M059J (cell line): ENCODE measurements at regions not wholly inside any gene's neighbourhood (a gene's known extent, or its start where the extent isn't known, plus 50 kb on each side); places are given as distances from the start of the nearest gene placed in this dataset.
"Not testable (repeated sequence)": the region's sequence is repeated elsewhere in the genome, so short reads cannot be mapped to it uniquely, and the experiment has no call there.

Experiments used
- DNase-seq: peaks from one replicate; pipeline ENCODE4 v3.0.0-alpha.2; 2012; ENCODE audit warnings: low read depth

- peak; percentile 8 for DNase-seq
Measured at GRCh38 chr3:158882445-158882844, 80.6 kb downstream of the MFSD1 start.

DNA sequence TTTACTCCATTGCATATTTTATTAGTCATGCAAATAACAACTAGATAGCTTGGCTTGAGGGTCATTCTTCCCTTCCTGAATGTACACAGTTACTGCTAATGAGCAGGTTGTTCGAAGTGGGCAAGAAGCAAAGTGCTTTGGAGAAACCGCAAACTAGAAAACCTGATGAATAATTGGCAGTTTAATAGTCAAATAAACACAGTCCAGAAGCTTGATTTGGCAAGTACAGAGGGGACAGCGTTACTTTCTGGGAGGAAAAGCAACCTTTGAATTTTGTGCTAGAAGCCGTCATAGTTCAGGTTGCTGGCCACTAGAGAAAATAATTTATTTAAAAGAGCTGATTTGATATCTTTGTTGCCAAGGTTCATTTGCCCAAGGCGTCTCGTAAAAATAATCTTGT is 94.9 kb downstream of the MFSD1 start:
- peak; percentile 79 for DNase-seq

GRCh38 chr3:158906749-158907148 is 104.9 kb downstream of the MFSD1 start:
- DNase-seq: no peak

- DNase-seq: no peak
Measured at GRCh38 chr3:158908187-158908734, 106.4 kb downstream of the MFSD1 start.

- DNase-seq: peak; percentile 71
Measured at GRCh38 chr3:158909870-158910269, 108.0 kb downstream of the MFSD1 start.

- DNase-seq: peak; percentile 42
Measured at GRCh38 chr3:158911586-158911985, 109.7 kb downstream of the MFSD1 start.

GRCh38 chr3:158912188-158912587 is 110.3 kb downstream of the MFSD1 start:
- DNase-seq: peak; percentile 41

DNA sequence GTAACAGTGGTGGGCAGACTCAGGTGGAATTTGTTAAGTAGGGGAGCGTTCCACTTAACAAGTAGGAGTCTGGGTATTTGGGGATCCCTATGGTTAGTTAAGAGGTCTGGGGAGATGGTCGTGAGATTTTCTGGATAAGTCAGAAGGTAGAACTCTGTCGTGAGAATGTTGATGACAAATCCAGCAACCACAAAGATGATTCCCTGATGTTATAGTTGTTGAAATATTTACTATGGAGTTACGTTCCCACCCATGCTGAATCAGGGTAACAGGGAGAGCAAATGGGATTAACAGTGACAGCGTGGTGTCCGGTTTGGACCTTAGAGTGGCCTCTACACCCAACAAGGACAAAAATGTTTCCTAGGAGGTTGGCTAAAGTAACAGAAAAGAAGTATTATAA is 110.8 kb downstream of the MFSD1 start:
- DNase-seq: peak; percentile 51

- DNase-seq: no peak
Measured at GRCh38 chr3:158916111-158916510, 114.3 kb downstream of the MFSD1 start.

GRCh38 chr3:158918008-158918407 is 116.2 kb downstream of the MFSD1 start:
- DNase-seq: peak; percentile 96

DNA sequence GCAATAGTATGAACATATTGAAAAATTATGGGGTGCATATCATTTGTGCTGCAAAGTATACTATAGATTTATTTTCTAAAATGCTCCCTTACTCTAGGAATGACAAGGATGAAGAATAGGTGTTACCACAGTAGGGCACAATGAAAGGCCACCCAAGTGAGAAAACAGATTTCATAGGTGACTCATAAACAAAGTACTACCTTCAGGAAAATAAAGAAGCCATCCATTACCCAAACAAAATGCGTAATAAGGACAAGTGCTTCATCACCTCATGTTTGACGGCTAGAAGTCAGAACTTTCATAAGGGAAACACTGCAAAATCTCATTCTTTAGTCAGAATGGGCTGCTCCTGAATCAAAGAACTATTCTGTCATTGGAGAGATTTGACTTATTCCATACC is 116.6 kb downstream of the MFSD1 start:
- peak; percentile 61 for DNase-seq

GRCh38 chr3:158920371-158920770 is 118.5 kb downstream of the MFSD1 start:
- DNase-seq: peak; percentile 61

DNA sequence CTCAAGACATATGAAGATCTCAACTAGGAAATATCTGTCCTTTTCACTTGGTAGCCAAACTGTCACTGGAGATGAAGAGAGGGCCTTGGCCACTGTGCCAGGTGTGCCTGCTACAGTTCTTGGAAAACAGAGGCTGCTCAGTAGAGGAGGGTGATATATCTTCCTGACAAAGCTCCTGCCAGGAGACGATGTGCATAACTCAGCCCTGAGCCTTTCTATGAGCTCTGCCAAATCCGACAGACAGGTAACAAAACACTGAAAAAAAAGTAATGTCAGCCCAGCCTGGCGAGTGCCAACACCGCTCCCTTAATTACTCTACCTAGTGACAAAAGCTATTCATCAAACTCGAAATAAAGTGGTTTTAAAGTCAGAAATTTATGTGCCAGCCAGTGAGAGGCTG is 123.2 kb downstream of the MFSD1 start:
- no peak for DNase-seq

DNA sequence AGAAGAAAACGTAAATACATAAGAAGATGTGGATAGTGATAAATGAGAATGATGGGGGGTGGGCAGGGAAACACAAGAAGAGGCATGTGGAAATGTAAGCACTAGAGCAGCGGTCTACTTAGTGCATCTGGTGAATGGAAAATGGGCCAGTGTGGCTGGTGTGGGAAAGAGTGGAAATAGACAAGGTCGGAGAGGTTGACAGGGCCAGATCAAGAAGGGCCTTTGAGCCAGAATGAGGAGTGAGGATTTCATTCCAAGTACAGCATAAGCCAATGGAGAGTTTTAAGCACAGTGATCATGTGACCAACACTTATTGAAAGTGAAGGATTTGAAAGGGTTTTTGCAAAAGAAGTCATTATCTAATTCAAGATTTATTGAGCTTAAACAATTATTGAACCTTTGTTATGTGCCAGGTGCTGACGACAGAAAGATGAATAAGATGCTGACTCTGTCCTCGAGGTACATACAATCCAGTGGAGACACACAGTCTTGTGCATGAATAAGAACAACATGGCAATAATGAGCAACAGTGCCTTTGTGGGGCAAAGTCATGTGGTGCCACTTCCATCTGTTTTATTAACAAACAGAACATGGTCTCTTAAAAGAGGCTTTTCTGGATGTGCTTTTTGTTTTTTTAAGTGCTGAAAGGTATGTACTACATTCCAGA is 124.1 kb downstream of the MFSD1 start:
- no peak for DNase-seq

DNA sequence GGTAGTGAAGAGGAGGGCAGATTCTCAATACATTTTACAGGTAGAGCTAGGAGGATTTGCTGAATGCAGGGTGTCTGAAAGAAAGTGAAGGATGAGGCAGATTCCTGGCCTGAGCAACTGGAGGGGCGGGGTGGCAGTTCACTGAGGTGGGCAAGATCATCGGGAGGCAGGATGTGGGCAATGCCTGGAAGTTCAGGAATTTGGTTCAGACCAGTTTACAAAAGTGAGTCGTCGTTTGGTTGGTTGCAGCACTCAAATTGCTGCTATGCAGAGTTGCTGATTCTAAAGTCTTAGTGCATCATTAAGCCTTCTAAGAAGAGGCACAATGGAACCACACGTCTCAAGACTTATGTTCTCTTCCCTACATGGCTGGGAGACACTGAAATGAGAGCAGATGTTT is 134.0 kb downstream of the MFSD1 start:
- DNase-seq: peak; percentile 83

DNA sequence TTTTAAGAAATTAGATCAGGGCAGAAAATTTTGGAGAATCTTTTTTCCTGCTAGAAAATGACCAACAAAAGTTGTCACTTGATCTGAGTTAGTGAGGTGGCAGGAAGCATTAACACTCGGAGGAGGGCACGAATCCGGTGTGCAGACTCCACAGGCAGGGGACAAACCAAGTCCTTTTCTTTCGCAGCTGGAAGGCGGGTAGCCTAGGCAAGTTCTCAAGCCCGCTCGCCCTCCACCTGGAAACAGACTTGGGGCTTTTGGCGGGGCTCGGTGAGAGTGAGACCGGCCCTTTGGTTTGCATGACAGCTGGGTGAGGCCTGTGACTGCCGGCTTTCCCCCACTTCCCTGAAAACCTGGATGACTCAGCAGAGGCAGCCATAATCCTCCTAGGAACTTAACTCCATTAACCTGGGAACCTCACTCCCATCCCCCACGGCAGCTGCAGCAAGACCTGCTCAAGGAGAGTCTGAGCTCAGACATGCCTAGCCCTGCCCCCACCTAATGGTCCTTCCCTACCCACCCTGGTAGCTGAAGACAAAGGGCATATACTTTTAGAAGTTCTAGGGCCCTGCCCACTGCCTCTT is 134.8 kb downstream of the MFSD1 start:
- DNase-seq: peak; percentile 65

DNA sequence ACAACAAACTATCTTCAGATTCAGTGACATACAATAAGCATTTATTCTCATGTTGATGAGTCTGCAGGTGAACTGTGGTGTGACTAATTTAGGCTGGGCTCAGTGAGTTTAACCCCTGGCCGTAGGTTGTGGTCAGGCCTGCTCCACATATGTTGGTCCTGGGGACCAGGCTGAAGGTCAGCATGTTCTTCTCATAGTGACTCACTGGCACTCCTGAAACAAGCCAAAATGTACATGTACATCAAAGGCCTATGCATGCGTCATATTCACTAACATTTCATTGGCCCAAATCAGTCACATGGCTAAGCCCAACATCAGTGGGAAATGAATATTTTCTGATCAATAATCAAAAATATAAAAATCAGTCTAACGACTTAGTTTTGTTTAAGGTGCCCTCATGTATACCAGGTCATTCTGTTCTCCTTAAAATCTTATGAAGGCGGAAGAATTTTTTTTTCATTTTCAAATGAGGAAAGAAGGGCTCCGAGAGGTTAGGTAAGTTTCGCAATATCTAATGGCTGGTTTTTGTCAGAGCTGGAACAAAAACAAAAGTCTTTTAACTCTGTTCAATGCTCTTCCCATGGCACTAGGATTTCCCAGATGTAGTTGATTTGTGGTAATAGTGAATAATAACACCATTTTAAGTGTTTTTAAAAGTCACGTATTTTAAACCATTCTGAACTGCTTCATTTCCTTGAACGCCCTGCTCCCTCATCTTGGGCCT is 148.5 kb downstream of the MFSD1 start:
- peak; percentile 12 for DNase-seq

DNA sequence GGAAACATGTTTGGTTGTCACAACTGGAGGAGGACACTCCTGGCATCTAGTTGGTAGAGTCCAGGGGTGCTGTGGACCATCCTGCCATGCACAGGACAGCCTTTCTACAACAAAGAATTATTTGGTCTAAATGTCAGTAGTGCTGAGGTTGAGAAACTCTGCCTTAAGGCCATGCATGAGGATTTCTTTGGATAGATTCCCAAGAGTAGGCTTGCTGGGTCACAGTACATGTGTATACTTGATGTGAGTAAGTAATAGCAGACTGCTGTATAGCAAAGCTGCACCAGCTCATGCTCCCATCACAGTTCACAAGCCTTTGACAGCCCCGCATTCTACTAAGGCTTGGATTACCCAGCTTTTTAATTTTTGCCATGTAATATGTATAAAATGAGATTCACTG is 151.3 kb downstream of the MFSD1 start:
- no peak for DNase-seq

- DNase-seq: no peak
Measured at GRCh38 chr3:158954420-158954819, 152.6 kb downstream of the MFSD1 start.

DNA sequence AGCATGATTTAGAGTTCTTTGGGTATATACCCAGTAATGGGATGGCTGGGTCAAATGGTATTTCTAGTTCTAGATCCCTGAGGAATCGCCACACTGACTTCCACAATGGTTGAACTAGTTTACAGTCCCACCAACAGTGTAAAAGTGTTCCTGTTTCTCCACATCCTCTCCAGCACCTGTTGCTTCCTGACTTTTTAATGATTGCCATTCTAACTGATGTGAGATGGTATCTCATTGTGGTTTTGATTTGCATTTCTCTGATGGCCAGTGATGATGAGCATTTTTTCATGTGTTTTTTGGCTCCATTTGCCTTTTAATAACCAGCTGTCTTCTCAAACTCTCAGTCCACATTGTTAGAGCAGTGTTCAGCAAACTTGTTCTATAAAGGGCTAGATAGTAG is 155.9 kb downstream of the MFSD1 start:
- DNase-seq: not testable (repeated sequence)

DNA sequence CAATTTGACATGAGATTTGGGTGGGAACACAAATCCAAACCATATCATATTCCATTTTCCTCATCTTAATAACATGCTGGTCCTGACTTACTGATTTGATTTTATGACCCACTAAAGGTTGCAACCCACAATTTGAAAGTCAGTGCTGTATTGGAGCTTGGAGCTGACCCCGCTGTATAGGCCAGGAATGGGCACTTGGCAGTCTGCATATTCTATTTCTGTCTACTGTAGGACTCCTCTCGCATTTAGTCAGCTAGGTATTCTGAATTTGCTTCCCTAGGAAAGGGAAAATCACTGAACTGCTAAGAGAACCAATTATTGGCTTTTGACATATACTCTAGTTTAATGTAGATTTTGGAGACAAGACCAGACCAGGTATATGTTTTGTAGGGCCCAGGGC is 157.0 kb downstream of the MFSD1 start:
- no peak for DNase-seq

GRCh38 chr3:158961471-158961870 is 159.6 kb downstream of the MFSD1 start:
- no peak for DNase-seq

- DNase-seq: no peak
Measured at GRCh38 chr3:158961911-158962310, 160.1 kb downstream of the MFSD1 start.
